ENCODE measurements at regions not wholly inside any gene's neighbourhood (a gene's known extent, or its start where the extent isn't known, plus 50 kb on each side); places are given as distances from the start of the nearest gene placed in this dataset.

DNA sequence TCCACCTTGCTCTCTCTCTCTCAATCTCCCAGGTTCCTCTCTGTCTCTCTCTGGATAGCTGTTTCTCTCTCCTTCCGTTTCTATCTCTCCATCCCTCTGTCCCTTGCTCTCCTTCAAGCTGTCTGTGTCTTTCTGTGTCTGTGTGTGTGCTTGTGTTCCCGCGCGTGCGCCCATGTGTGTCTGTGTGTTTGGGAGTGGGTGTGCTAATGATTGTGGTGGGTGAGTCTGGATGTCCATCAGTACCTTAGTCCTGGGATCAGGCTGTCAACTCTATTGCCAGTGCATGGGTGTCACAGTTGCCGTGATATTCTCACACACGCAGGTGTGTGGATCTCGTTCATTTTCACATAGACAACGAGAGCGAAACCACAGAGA, 1380.6 kb upstream of the DEFB115 start:
- no peak for TF ChIP-seq TCFL5 (CRISPR knock-in tag; conservative IDR thresholded peaks at IDR 0.05)
- TF ChIP-seq, protein P1, sequence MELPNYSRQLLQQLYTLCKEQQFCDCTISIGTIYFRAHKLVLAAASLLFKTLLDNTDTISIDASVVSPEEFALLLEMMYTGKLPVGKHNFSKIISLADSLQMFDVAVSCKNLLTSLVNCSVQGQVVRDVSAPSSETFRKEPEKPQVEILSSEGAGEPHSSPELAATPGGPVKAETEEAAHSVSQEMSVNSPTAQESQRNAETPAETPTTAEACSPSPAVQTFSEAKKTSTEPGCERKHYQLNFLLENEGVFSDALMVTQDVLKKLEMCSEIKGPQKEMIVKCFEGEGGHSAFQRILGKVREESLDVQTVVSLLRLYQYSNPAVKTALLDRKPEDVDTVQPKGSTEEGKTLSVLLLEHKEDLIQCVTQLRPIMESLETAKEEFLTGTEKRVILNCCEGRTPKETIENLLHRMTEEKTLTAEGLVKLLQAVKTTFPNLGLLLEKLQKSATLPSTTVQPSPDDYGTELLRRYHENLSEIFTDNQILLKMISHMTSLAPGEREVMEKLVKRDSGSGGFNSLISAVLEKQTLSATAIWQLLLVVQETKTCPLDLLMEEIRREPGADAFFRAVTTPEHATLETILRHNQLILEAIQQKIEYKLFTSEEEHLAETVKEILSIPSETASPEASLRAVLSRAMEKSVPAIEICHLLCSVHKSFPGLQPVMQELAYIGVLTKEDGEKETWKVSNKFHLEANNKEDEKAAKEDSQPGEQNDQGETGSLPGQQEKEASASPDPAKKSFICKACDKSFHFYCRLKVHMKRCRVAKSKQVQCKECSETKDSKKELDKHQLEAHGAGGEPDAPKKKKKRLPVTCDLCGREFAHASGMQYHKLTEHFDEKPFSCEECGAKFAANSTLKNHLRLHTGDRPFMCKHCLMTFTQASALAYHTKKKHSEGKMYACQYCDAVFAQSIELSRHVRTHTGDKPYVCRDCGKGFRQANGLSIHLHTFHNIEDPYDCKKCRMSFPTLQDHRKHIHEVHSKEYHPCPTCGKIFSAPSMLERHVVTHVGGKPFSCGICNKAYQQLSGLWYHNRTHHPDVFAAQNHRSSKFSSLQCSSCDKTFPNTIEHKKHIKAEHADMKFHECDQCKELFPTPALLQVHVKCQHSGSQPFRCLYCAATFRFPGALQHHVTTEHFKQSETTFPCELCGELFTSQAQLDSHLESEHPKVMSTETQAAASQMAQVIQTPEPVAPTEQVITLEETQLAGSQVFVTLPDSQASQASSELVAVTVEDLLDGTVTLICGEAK (IDR thresholded peaks at IDR 0.05), result no peak
- TF ChIP-seq, protein P1 (CRISPR knock-in tag; IDR thresholded peaks at IDR 0.05), result no peak
- TF ChIP-seq POLR2A (conservative IDR thresholded peaks at IDR 0.05), result no peak
- TF ChIP-seq TARDBP (IDR thresholded peaks at IDR 0.05), result no peak
- TF ChIP-seq RBM15 (IDR thresholded peaks at IDR 0.05; ENCODE audit: insufficient read depth, low read length), result no peak
- no peak for TF ChIP-seq KAT8 (IDR thresholded peaks at IDR 0.05; ENCODE audit: low read depth)
- TF ChIP-seq CTCF (IDR thresholded peaks at IDR 0.05 in 2 of 3, conservative IDR thresholded peaks at IDR 0.05 in 1 of 3; ENCODE audit: insufficient read depth in 2 of 3, low read depth in 1 of 3, low read length in 3 of 3), result no peak
- TF ChIP-seq, protein P2, sequence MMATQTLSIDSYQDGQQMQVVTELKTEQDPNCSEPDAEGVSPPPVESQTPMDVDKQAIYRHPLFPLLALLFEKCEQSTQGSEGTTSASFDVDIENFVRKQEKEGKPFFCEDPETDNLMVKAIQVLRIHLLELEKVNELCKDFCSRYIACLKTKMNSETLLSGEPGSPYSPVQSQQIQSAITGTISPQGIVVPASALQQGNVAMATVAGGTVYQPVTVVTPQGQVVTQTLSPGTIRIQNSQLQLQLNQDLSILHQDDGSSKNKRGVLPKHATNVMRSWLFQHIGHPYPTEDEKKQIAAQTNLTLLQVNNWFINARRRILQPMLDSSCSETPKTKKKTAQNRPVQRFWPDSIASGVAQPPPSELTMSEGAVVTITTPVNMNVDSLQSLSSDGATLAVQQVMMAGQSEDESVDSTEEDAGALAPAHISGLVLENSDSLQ (IDR thresholded peaks at IDR 0.05), result no peak
- no peak for TF ChIP-seq ZKSCAN8 (CRISPR knock-in tag; IDR thresholded peaks at IDR 0.05)
- TF ChIP-seq ZNF232 (CRISPR knock-in tag; IDR thresholded peaks at IDR 0.05), result no peak
- TF ChIP-seq EZH2 (IDR thresholded peaks at IDR 0.05; ENCODE audit: borderline replicate concordance, low read depth, low read length), result no peak
- TF ChIP-seq USF2 (CRISPR knock-in tag; IDR thresholded peaks at IDR 0.05), result no peak
- no peak for TF ChIP-seq ZNF12 (CRISPR knock-in tag; IDR thresholded peaks at IDR 0.05)
